GM12891 (cell line): ENCODE measurements at regions not wholly inside any gene's neighbourhood (a gene's known extent, or its start where the extent isn't known, plus 50 kb on each side); places are given as distances from the start of the nearest gene placed in this dataset.

Experiments used
- POLR2A ChIP-seq: IDR thresholded peaks from 2 replicates; pipeline ENCODE4 v1.6.1; 2011; ENCODE audit warnings: low read depth, low read length, control low read depth
- POLR2AphosphoS5 ChIP-seq: IDR thresholded peaks from 2 replicates; pipeline ENCODE4 v1.6.1; 2011; ENCODE audit warnings: low read depth, low read length, control low read depth

DNA sequence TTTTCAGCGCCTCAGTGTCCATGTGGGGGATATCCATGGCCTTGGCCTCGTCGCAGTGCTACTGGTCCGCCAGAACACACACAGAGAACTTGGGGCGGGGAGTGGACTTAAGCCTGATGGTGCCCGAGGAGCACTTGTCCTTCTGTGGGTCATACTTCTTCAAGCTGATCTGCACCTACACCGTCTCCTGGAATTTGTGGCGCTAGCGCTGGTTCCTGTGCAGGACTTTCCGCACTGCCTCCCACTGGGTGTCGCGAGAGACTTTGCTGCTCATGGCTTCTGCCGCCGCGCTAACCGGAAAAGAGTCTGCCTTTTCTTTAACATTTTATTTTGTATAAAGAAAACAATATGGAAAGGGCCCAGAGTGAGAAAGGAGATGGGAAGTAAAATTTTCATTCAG is 266.9 kb downstream of the COX7C start:
- TF ChIP-seq POLR2A, result no peak
- no peak for TF ChIP-seq POLR2AphosphoS5
